ENCODE measurements at regions not wholly inside any gene's neighbourhood (a gene's known extent, or its start where the extent isn't known, plus 50 kb on each side); places are given as distances from the start of the nearest gene placed in this dataset.

GRCh38 chr15:25226360-25226759 is 212.5 kb downstream of the UBE3A start:
- no peak for DNase-seq (ENCODE audit: low read depth)
- TF ChIP-seq CTCF (conservative IDR thresholded peaks at IDR 0.05; ENCODE audit: low read length): no peak
- H3K4me3 ChIP-seq (ENCODE audit: low read length): no peak overlapping the region

- TF ChIP-seq CTCF (conservative IDR thresholded peaks at IDR 0.05; ENCODE audit: low read length): no peak
- DNase-seq (ENCODE audit: low read depth): no peak
- H3K4me3 ChIP-seq (ENCODE audit: low read length): no peak overlapping the region
Measured at GRCh38 chr15:25228261-25228660, 210.6 kb downstream of the UBE3A start.

- TF ChIP-seq CTCF (conservative IDR thresholded peaks at IDR 0.05; ENCODE audit: low read length): no peak
- DNase-seq (ENCODE audit: low read depth): no peak
- no peak overlapping the region for H3K4me3 ChIP-seq (ENCODE audit: low read length)
Measured at GRCh38 chr15:25230442-25230841, 208.4 kb downstream of the UBE3A start.

GRCh38 chr15:25233766-25234350 is 205.0 kb downstream of the UBE3A start:
- no peak overlapping the region for H3K4me3 ChIP-seq (ENCODE audit: low read length)
- DNase-seq (ENCODE audit: low read depth): no peak
- TF ChIP-seq CTCF (conservative IDR thresholded peaks at IDR 0.05; ENCODE audit: low read length): no peak

DNA sequence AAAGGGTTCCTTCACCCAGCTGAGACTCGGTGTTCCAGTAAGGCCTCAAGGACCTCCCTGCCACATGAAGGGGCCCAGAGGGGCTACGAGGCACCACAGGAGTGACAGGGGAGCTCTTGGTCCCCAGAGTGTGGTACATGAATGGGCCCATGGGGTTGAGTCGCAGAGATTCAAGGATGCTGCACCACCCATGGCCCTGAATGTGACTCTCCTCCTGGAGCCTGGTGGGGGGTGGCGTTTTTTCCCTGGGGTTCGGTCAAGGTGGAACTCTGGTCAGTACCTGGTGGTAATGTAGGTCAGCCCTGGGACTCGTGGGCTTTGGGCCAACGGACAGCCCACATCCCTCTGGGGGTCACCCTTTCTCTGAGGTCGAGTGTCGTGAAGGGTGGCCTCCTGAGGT is 204.0 kb downstream of the UBE3A start:
- no peak overlapping the region for H3K4me3 ChIP-seq (ENCODE audit: low read length)
- DNase-seq (ENCODE audit: low read depth): no peak
- no peak for TF ChIP-seq CTCF (conservative IDR thresholded peaks at IDR 0.05; ENCODE audit: low read length)

DNA sequence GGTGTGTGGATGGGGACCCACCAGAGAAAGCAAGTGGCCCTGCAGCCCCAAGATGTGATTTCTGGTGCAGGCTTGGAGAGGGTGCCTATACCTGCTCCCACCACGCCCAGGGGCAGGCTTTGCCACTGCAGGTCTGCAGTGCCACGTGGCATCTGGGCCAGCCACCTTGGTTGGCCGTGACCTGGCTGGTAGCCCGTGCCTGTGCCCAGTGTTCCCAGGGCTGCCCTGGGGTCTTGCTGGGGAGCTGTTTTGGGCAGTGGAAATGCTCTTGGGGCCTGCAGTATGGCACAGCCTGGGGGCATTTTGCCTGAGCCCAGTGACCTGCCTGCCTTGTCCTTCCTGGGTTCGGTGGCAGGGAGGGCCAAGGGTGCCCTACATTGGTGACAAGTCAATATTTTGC is 203.4 kb downstream of the UBE3A start:
- no peak for TF ChIP-seq CTCF (conservative IDR thresholded peaks at IDR 0.05; ENCODE audit: low read length)
- no peak for DNase-seq (ENCODE audit: low read depth)
- H3K4me3 ChIP-seq (ENCODE audit: low read length): no peak overlapping the region

DNA sequence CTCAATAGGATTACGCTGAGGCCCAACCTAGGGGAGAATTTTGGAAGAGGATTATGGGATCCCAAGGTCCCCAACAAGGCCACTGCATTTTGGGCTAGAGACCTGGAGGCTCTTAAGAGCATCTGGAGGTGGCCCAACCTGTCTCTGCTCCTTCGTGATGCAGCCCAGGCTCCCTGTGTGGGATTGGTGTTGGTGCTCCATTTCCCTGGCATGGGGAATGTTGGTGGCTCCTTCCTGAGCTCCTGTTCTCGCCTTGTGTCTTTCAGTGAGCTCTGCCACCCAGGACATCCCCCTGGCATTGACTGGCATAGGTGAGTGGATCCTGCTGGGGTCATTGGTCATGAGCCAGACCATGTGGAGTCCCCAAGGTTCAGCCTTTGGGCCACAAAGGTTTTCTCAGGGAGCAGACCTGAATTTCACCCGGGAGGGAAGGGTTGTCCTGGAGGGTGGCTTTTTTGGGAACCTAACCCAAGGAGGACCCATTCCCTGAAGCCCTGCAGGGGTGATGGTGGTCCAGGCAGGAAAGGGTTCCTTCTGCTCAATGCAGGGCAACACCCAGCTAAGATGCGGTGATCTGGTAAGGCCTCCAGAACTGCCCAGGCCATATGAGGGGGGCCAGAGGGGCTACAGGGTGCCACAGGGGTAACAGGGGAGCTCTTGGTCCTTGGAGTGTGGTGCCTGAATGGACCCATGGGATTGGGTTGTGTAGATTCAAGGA is 202.5 kb downstream of the UBE3A start:
- TF ChIP-seq CTCF (conservative IDR thresholded peaks at IDR 0.05; ENCODE audit: low read length): no peak
- H3K4me3 ChIP-seq (ENCODE audit: low read length): no peak overlapping the region
- DNase-seq (ENCODE audit: low read depth): no peak
